NCI-H345 treated with DMSO at 0.1 percent for 48 hours (cell line): ENCODE measurements at regions not wholly inside any gene's neighbourhood (a gene's known extent, or its start where the extent isn't known, plus 50 kb on each side); places are given as distances from the start of the nearest gene placed in this dataset.

ENCODE experiments used
- DNase-seq: peaks from one replicate; lab custom pipeline; 2025; ENCODE audit not compliant: unreplicated experiment; lab: John Stamatoyannopoulos, UW

DNA sequence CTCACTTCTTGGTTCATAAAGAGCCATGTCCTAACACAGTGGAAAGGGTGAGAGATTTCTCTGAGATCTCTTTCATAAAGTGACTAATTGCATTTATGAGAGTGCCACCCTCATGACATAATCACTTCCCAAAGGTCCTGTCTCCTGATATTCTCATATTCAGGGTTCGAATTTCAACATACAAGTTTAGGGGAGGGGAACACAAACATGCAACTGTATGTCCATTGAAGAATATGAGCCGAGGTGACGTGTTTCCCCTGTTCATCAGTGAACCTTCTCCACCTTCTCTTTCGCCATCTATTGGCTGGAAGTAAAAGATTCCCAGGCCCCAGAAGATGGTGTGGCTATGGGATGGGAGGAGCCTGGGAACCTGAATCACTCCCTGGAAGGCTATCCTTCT lies 354.2 kb upstream of the ATP2B1 start:
- DNase-seq, result no peak

- DNase-seq, result no peak
These were observed 353.2 kb upstream of the ATP2B1 start for GRCh38 chr12:90061809-90062208.

DNA sequence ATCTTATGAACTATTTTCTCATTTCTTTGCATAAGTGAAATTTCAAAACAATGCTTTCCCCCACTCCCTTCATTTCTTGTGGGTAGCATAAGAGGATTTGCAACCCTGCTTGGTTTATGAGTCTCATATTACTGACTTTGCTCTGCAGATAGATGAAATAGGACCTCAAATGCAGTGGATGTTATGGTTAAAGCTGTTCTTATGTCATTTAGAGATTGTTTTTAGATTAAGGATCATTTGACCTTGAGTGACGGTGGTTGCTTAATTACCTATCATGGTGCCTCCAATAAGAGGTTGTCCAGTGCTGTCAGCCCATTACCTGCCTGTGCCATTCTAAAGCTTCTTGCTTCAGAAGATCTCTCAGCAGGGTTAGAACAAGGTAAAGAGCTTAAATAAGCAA lies 351.4 kb upstream of the ATP2B1 start:
- no peak for DNase-seq

GRCh38 chr12:90058704-90059103 lies 350.1 kb upstream of the ATP2B1 start:
- no peak for DNase-seq

- no peak for DNase-seq
These were observed 346.4 kb upstream of the ATP2B1 start for GRCh38 chr12:90055071-90055470.

GRCh38 chr12:90048918-90049317 lies 340.3 kb upstream of the ATP2B1 start:
- no peak for DNase-seq

DNA sequence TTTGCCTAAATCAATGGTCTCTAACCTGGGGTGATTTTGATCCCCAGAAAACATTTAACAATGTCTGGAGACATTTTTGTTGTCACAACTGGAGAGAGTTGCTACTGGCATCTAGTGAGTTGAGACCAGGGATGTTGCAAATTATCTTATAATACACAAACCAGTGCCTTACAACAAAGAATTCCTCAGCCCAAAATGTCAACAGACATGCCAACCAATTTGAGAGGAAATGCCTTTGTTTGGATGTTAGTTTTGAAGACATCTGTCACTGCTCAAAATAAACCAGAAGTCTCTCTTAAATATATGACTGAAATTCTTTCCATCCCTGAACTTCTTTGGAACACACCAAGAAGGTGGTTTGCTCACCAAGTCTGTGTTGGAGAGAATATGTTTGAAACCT lies 336.9 kb upstream of the ATP2B1 start:
- DNase-seq, result no peak

DNA sequence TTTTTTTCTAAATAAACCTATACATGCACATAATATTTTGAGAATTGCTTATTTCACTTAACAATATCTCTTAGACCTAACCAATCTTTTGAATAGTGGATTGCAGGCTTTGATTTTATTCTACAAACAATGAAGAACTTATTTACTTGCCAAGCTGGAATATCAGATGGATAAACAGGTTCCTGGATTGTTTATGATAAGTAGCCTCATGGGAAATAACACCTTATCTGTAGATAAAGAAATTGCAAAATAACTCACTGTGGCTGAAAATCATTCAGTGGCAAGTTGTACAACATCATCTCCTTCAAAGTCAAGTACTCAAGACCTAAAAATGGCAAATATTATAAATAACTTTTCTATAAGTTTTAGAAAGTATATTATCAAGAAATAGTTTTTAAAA lies 335.4 kb upstream of the ATP2B1 start:
- DNase-seq, result no peak

DNA sequence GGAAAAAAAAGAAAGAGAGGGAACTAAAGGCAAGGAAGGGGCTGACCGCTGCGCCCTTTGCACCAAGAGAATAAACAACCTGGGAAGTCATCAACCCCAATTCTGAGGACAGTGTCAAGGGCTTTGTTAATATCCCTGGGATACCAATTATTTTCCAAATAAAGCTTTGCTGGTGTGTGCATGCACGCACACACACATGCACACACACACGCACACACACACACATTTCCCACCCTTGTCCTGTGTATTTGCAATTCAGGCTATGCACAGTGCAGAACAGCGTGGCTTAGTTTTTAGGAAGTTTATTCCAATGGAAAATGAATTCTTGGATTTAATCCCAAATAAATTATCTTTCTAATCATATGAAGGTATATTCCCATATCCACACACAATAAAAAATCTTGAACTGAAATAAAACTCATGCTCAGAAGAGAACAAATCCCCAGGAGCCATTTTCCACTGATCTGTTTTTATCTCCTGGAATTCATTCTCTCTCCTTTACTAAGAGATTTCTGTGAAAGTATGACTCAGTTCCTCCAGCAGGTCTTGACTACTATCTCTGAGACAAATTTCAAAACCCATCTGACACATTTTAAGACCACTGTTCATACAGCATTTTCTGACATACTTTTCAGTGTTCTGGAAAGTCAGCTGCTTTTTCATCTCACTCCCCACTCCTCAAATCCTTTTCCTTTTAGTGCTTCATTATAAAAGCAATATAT lies 334.4 kb upstream of the ATP2B1 start:
- no peak for DNase-seq

DNA sequence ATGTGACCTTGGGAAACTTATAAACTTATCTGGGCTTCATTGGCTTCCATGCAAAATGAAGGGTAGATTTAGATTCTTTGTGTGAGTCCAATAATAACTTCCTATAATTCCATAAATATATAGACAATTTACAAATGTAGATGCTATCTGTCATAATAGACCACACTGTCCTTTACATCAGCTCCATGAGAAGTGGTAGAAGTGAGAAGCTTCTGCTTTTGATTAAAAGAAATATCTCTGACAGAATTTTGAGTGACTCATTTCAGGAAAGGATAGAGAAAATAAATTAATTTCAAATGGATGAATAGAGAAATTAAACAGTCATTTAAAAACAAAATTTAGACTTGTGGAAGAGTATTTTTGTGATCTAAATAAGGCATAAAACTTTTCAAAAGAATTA lies 329.7 kb upstream of the ATP2B1 start:
- DNase-seq, result no peak

DNA sequence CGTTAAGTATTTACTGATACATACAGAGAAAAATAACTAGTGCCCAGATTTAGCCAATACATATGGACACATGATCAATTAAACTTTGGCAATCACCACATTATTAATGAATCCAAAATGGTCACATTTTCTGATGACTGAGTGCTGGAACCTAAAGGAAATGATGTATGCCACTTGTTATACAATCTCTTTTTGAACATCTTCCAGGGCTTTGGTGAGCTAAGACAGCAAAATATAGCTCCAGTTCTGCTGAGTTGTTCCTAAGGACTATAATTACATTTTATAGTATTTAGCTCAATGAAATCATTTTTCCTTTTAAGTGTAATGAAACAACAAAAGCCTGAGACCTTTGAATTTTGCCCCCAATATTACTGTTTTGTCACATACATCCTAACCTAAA lies 329.1 kb upstream of the ATP2B1 start:
- no peak for DNase-seq

- no peak for DNase-seq
These were observed 328.0 kb upstream of the ATP2B1 start for GRCh38 chr12:90036637-90037036.

- no peak for DNase-seq
These were observed 322.1 kb upstream of the ATP2B1 start for GRCh38 chr12:90030726-90031125.

DNA sequence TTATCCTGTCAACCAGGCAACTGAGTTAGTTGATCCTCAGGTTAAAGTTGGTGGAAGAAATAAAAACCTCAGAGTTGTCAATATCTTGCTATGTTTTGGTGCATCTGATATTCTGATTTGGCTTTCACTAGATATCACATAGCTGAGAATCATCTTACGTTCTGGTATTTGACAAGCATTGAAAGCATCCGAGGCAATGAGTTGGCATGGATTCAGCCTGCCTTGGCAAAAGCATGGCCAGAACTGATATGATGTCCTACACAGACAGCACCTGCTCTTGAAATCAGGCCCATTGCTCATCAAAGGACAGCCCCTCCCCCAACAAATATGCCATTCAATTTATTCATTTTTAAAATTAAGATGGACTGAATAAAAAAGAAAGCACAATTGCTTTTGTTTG lies 320.7 kb upstream of the ATP2B1 start:
- DNase-seq, result no peak

GRCh38 chr12:90028635-90029051 lies 320.0 kb upstream of the ATP2B1 start:
- no peak for DNase-seq

- DNase-seq, result no peak
These were observed 319.4 kb upstream of the ATP2B1 start for GRCh38 chr12:90027889-90028634.

DNA sequence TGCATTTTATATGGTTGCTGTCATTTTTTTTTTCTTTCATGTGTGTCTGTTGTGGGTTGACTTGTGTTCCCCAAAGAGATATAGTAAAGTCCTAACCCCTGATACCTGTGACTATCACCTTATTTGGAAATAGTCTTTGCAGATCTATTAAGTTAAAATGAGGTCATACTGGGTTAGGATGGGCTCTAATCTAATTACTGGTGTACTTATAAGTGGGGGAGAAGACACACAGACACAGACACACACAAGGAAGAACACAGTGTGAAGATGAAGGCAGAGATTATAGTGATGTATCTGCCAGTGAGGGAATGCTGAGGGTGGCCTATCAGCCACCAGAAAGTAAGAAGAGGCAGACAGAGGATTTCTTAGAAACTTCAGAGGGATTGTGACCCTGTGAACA lies 318.4 kb upstream of the ATP2B1 start:
- no peak for DNase-seq

- DNase-seq, result no peak
These were observed 317.9 kb upstream of the ATP2B1 start for GRCh38 chr12:90026516-90026915.

GRCh38 chr12:90024262-90024661 lies 315.6 kb upstream of the ATP2B1 start:
- DNase-seq, result no peak

DNA sequence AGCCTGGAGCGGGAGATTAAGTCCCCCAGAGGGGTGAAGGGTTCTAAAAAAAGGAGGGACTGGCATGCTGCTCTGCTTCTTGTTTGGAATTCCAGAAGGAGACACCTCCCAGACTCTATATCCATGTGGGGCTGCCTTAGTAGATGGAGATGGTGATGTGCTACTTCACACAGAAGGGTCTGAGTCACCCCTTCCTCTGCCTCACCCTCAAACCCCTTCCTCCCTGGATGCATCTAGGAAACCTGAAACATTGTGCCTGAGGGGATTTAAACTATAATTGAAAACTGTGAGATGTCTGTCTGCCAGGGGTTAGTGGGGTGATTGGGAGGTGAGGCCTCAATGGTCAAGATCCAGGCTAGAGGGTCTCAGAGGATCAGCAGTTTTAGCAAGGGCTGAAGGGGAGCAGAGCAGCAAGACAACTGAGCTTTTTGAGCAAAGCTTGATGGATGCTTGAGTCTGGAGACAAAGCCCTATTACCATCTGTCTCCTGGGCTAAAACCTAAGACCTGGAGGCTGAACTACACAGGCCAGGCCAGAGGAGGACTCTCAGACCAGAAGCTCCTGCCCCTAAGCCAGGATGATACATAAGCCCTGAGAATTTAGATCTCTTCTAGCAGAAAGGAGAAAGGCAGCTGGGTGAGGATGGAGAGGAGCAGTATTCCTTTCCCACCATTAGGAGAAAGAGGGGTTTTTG lies 314.7 kb upstream of the ATP2B1 start:
- no peak for DNase-seq

DNA sequence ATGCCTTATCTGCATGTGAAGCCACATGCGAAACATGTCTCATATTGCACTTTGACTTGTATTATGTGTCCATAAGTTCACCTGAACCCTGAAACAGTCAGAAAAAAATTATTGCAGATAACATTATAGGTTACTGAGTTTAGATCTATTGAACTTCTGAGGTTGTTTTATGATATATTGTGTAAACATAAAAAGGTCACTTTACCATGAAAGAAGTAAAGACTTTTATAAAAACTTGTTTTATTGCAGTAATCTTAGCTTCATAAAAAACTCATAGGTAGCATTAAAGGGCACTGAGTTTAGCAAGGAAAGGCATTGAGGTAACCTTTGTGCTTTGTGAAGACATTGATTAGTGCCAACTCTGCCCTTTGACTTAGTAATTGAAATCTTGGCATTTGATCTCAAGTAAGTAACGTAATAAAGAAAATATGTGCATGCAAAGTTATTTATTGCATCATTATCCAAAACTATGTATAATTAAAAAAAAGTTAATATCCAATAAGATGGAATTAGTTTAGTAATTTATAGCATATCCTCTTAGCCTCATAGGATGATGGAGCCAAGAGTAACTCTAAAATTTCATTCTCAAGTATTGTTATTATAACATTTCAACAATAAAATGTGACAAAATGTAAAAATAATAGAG lies 313.3 kb upstream of the ATP2B1 start:
- DNase-seq, result no peak

GRCh38 chr12:90020881-90021280 lies 312.2 kb upstream of the ATP2B1 start:
- no peak for DNase-seq
